HG03159 (cell line): ENCODE measurements at regions not wholly inside any gene's neighbourhood (a gene's known extent, or its start where the extent isn't known, plus 50 kb on each side); places are given as distances from the start of the nearest gene placed in this dataset.

Experiments used
- ATAC-seq: cut with Tn5 transposase; IDR thresholded peaks from one replicate; pipeline ENCODE4 v1.9.1; 2021; ENCODE audit warnings: mild to moderate bottlenecking, moderate library complexity; ENCODE audit not compliant: unreplicated experiment

DNA sequence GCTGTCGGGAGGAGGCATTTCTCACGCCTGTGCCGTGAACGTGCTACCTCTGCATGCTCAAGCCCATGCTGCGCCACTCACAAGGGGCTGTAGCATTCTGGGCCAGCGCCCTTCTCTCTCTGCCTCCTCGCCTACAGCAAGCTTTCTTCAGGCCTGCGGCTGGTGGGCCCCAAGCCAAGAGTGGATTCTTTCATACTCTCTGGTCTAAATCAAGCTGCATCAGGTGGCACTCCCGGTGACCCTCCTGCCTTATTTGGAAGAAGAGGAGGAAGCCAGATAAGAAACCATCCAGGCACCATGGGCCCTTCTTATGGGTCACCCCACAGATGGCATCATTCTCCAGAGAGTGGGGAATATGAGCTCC lies 86.7 kb upstream of the DUSP5 start:
- no peak for ATAC-seq

DNA sequence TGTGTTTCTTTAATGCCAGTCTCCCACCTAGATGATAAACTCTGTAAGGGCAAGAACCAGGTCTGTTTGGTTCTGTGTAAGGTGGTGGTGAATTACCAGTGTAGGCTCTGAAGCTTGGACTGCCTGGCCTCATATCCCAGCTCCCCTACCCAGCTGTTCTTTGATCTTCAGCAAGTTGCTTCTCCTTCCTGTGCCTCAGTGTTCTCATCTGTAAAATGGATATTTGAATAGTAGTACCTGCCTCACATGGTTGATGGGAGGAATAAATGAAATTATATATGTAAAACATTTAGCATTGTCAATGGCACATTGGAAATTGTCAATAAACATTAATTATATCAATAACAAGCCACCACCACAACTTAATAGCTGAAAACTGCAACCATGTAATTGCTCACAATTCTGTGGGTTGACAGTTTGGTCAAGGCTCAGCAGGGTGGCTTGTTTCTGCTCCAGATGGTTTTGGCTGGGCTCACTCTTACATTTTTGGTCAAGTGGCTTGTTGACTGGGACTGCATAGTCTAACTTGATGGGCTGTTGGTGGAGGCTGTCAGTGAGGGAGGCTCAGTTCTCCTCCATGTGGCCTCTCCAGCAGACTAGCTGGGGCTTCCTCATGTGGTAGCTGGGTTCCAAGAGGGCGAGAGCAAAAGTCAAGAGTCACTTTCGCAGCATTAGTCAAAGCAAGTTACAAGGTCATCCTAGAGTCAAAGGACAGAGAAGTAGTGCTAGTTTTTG lies 84.5 kb upstream of the DUSP5 start:
- ATAC-seq = no peak

DNA sequence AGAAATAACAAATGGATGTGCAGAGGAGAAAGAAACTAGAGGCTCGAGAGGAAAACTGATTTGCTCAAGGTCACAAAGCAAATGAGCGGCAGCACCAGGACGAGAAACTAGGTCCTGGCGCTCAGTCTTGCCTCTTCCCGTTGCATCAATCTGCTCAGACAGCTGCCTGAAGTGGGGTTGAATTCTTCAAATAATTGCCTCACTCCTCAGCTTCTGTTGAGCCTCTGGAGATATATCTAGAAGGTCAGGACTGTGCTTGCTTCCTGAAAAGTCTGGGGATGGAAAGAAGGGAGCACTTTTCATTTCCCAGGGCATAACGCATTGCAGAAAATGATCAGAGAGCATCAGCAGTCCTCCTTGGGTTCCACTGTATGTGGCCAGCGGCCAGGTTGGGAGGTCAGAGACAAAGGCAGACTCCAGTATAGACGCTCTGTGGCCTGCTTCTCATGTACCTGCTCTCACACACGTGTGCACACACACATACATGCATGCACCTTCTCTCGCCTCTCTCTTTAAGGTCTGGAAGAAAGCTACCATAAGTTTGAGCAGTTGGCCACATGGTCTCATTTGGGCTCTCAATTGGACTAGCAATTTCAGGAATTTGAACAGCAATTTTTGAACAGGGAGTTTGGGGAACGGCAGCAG lies 83.7 kb upstream of the DUSP5 start:
- ATAC-seq = peak; percentile 12

DNA sequence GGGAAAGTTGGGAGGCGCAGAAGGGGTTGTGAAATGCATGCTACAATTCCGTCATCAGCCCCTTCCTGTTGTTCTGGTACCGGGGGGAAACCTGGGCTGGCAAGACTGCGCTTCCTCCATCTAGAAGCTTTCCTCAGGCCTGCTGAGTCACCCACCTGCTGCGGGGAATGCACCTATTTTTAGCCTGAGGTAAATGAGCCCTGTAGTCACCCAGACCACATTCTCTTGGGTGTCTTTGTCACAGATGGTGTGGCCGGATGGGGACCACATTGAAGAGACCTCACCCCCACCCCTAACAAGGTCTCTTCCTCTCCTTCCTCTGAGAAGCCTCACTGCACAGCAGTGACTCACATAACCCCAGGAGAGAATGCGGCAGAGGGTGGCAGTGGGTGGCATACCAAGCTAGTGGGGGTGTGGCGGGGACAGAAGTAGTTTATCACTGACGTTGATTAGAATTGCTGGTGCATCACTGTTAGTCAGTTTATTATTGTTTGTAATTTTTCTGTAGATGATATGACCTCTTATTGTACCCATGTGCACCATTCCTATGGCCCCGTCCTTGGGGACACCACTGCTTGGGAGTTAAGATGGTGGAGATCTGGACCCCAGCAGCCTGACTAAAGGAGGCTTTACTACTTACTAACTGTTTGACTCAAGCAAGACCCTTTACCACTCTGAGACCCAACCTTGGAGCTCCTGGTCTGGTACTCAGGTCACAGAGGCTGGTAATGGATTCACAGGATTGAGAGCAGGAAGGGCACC lies 83.0 kb upstream of the DUSP5 start:
- ATAC-seq = peak; percentile 74

GRCh38 chr10:110415809-110416208 lies 81.9 kb upstream of the DUSP5 start:
- no peak for ATAC-seq

DNA sequence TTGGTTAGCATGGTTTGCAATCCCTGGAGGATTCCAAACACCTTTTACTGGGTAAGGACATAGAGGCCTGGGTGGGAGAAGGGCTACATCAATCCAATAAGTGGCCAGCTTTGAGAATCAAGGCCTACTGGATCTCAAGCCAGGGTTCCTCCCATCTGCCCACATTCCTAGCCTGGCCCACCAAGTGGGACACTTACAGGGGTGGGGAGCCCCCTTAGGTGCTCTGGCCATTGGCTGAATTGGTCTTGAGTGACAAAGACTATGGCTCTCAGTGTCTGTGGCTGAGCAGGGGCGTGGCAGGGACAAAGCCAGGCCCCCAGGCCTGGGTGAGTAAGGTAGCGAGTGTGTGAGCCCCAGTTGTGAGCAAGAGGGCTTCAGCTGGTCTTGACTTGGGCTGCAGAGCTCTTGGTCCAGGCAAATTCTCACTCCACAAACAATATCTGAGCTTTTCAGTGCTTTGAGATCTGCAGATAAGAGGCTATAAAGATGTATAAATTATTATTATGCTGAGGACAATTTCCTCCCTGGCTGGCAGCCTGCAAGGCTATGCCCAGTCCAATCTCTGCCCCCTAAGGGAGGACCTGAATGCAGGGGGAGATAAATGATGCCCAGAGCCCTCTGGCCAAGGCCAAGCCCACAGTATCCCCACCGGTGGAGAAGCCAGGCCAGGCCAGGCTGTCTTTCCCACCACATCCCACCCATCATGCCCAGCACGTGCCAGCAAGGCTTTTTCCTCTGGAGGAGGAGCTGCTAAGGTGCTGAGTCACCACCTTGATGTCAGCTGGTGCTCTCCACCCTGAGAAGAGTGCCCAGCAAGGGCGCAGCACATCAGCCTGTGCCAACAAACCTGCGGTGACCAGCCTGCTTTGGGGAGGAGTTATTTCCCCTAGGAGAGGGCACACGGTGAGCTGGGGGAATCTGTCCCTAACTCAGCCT lies 80.7 kb upstream of the DUSP5 start:
- ATAC-seq = no peak

DNA sequence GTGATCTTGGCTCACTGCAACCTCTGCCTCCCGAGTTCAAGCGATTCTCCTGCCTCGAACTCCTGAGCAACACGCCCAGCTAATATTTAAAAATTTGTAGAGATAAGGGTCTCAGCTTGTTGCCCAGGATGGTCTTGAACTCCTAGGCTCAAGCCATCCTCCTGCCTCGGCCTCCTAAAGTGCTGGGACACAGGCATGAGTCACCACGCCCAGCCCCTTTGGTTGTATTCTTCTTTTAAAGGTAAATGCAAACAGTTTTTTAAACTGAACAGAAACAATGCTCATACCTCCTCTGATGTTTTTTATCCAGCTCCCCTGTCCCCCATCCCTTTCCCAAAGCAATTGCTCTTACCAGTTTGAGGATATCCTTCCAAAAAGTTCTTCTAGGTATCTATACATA lies 79.5 kb upstream of the DUSP5 start:
- ATAC-seq = no peak

DNA sequence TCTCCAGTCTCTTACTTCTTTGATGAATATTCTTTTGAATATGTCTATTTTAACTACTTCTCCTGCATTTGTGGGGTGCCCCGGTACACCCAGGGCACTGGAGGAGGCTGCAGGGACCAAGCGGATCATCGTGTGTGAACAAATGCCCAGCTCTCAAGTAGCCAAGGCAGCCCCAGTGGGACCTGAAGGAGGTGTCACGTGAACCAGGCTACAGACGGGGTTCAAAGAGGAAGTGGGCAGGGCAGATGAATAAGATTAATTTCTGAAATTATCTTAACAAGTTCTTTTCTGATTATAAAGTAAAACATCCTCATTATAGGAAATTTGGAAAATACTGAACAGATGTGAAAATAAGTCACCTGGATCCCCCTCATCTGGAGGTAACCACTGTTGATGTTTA lies 78.4 kb upstream of the DUSP5 start:
- ATAC-seq = no peak

DNA sequence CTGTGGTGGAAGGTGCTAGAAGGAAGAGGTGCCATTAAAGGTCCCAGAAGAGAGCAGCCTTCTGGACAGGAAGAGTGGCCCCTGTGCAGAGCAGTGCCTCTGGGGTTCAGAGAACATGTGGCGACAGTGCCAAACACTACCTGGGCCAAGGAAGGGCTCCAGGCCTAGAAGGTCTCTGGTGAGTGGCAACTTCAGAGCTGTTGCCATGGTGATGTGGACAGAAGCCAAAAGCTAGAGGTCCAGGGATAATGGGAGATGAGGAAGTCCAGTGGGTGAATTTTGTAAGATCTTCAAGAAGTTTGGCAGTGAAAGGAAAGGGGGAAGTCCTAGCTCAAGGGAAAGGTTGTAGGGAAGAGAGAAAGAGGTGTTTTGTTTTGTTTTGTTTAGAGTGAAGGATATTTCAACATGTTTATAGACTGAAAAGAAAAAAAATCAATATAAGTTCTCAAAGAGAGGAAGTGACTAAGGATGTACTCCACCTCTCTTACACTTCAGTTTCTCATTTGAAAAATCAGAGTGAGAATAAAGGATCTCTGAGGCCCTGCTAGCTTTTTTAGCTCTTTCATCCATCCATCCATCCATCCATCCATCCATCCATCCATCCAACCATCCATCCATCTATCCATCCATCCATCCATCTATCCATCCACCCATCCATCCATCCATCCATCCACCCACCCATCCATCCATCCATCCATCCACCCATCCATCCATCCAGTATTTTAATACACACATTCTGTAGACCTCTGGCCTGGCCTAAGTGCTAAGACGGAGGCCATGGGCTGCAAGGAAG lies 77.1 kb upstream of the DUSP5 start:
- no peak for ATAC-seq

GRCh38 chr10:110421512-110422138 lies 76.1 kb upstream of the DUSP5 start:
- no peak for ATAC-seq

DNA sequence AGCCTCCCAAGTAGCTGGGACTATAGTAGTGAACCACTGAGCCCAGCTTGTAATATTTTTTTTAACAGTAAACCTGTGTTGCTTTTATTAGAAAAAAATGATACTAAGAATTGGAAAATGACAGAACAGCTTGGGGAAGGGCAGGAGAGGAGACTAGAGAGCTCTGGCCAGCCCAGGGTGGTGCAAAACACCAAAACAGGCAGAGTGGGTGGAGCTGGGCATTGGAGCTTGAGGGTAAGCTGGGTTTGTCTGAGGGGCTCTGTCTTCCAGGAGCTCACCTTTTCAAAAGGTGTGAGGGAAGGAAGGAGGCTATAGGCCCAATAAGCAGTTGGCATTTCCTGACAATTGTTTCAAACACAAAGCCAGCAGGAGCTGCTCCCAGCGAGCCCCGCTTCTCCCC lies 75.2 kb upstream of the DUSP5 start:
- no peak for ATAC-seq

DNA sequence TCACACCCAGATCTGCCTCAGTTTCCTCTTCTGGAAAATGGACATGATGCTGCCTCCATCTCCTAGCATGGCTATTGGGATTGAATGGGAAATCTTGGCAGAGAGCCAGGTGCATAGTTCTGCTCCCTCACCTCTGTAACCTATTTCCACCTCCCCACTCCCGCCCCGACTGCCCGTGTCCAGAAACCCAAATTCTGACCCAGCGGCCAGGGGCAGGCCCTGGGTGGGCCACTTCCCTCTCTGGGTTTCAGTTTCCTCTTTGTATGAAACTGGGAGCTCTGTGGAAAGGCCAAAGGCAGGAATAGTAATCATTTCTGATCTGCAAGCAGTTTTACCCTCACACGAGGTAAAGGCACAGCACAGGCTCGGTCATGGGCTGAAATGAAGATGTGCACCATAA lies 74.1 kb upstream of the DUSP5 start:
- ATAC-seq = no peak

DNA sequence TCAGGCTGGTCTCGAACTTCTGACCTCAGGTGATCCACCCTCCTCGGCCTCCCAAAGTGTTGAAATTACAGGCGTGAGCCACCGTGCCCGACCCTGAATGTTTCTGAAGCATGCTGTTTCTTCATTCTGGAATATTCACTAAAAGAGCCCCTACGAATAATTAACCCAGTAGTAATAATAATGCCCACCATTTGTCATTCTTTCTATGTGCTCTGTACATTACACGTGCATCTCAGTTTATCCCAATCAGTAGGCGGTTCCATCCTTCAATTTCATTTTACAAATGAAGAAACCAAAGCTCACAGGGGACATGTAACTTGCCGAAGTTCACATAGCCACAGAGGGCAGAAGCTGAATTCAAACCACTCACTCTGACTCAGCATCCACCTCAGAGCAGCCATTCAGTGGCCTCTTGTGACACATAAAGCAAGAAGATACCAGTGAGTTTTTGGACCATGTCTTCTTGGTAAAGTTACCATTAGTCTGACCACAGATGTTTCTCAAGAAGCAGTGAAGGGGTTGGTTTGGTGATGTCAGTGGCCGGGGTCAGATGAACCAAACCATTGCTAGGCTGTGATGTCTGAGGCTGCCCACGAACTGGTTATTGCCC lies 71.9 kb upstream of the DUSP5 start:
- peak; percentile 75 for ATAC-seq

DNA sequence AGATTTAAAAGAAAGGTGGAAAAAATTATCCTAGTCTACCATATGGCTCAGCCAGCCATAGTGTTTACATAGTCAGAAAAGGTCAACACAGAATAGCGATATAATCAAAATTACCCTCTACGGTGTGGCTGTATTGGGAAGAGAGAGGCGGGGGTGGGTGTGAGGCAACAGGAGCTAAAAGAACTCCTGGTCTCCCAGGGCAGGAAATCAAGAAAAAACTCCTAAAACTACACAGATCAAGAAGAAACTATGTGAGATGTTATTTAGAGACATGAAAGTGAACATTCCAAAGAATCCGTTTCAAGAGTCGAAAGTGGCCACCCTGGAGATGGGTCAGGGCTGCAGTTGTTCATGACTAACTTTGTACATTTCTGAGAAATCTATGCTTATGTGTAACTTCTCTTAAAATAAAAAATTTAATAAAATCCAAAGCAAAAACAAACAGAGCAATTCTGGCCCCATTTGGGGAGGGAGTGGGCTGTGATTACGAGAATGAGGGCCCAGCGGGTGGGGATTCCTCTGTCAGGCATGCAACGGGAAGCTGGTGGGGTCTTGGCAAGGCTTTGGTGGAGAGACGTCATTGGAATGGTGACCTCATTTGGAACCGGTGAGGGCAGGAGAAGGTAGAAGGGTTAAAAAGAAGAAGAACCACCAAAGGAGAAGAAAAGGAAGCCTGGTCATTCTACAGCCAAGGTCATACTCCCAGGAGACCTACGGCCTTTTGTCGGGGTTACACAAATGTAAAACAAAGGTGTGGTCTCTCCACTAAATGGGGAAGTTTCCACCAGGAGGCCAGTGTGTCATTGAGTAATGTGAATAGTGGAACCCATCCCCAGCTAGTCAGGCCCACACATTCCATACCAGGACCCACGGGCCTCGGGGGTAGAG lies 71.2 kb upstream of the DUSP5 start:
- no peak for ATAC-seq

DNA sequence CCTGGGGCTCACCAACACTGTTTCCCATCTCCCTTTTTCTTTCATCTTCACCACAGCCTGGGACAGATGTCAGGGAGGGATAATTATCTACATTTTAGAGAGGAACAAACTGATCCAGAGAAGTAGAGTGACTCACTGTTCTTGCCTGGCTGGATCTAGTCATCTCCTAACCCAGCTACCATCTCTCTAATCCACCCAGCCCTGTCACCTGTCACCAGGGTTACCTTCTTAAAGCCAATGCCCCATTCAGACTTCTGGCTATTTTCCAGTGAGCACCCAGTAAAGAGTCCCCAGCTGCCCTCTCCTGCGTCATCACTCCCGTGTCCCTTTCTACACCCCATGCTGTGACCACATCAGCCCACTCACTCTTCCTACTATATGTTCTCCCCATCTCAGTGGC lies 68.4 kb upstream of the DUSP5 start:
- no peak for ATAC-seq

DNA sequence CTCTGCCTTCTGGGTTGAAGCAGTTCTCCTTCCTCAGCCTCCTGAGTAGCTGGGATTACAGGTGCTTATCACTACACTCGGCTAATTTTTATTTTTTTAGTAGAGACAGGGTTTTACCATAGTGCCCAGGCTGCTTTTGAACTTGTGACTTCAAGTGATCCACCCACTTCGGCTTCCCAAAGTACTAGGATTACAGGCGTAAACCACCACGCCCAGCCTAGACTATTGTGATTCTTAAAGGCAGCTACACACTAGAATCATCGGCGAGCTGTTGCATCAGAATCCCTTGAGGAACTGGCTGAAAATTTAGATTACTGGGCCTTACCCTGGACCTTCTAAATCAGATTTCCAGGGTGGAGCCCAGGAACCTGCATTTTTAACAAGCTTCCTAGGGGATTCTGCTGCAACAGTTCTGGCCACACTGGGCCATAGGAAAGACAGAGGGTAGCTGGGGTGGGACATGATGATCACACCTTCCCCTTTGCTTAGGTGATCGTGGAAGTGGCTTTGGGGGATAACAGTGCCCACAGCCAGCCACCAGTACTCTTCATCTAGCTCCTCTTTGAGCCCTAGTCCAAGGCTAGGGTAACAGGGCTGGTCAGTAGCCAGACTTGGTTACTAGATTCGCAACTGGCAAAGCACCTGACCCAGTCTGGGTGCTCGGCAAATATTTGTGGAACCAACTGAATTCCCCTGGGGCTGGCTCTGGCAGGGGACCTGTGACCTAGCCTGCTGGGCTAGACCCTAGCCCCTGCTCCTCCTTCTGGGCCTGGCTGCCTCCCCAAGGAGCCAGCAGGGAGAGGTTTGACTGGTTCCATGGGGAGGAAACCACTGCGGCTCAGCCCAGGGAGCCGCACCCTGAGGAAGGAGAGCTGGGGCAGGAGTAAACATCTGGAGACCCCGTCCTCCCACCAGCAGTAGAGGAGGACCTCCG lies 67.1 kb upstream of the DUSP5 start:
- no peak for ATAC-seq

DNA sequence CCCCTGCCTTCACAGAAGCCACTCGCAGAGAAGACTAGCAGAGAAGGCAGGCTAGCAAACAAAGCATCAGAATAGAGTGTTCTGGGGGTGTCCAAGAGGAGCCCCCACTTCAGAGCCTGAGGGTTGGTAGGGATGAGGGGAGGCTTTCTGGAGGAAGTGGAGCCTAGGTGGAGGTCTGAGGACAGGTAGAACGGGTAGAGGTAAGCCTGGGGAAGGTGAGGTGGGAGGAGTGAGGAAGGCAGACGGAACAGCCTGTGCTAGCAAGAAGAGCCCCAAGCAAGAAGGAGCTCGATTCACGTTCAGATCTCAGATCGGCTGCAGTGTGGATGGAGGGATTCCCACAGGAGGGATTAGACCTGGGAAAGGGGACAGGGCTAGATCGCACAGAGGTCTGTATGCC lies 66.0 kb upstream of the DUSP5 start:
- no peak for ATAC-seq
